ENCODE measurements at regions not wholly inside any gene's neighbourhood (a gene's known extent, or its start where the extent isn't known, plus 50 kb on each side); places are given as distances from the start of the nearest gene placed in this dataset.

DNA sequence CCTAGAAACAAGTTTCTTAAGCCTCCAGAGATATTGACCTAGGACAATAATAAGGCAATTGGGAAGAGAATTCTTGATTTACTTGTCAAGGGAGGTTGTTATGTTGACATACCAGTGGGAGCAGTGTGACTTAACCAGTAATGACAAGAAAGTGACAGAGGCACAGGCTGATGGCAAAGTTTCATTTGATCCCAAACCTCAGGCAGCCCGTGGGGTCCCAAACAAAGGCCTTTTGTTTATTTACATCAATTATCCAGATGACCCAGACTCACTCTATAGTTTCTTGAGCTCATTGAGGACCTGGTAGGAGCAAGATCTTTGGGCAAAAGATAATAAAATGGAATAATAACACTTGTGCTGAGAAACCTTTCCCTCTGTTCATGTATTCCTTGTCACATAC is 336.8 kb downstream of the ARL6IP6 start:
- Mint-ChIP-seq H3K27ac (no peak overlapping the region), H3K36me3 (ENCODE audit: low read depth) (no peaks in the 10 kb centered on the region), H3K4me1 (ENCODE audit: low read depth) (no peaks in the 10 kb centered on the region), H3K4me3 (no peak overlapping the region), H3K27me3 (no peaks in the 10 kb centered on the region), H3K9me3 (no peaks in the 10 kb centered on the region)
- CTCF ChIA-PET, result interaction anchor here (0.5 to 1.4 kb wide), 2 partner anchors 9 to 158 kb away, joined by 3 read pairs; no protein-coding TSS in a partner anchor
- POLR2A ChIA-PET, result no interaction called here
- TF ChIP-seq, protein P1, sequence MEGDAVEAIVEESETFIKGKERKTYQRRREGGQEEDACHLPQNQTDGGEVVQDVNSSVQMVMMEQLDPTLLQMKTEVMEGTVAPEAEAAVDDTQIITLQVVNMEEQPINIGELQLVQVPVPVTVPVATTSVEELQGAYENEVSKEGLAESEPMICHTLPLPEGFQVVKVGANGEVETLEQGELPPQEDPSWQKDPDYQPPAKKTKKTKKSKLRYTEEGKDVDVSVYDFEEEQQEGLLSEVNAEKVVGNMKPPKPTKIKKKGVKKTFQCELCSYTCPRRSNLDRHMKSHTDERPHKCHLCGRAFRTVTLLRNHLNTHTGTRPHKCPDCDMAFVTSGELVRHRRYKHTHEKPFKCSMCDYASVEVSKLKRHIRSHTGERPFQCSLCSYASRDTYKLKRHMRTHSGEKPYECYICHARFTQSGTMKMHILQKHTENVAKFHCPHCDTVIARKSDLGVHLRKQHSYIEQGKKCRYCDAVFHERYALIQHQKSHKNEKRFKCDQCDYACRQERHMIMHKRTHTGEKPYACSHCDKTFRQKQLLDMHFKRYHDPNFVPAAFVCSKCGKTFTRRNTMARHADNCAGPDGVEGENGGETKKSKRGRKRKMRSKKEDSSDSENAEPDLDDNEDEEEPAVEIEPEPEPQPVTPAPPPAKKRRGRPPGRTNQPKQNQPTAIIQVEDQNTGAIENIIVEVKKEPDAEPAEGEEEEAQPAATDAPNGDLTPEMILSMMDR (IDR thresholded peaks at IDR 0.05), result no peak
- intact Hi-C loops (cut with micrococcal nuclease), result no loop called here
- no peak for ATAC-seq
- no peak for DNase-seq

DNA sequence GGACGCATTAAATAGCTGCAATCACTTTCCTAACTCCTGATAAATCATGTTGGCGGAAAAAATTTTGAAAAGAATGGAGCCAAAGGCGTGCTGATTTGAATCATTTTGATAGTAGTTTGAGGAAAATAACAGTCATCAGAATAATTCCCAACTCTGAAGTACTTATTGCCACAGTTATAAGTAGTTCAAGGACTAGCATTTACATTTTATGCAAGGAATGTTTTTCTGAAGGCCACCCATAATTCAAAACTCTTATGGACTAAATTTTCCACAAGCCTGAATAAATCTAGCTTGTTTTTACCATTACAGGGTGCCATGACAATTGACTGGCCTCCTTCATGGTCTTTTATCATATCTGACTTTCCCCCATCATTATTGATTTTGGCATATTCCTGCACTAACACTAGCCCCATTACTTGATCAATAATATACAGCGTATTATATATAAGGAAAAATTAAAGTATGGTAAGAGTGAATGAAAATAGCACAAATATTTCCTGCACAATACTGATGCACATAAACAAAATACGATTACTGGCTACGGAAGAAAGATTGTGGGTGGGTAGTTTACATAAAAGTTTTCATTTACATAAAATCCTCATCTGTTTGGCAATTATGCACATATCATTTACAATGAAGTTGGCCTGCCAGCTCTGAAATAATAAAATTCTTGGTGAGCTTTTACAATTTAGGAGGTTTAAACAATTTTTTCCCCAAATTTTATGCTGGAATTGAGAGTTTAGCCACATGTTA is 334.6 kb downstream of the ARL6IP6 start:
- intact Hi-C loops (cut with micrococcal nuclease), result no loop called here
- Mint-ChIP-seq H3K27ac (no peak overlapping the region), H3K27me3 (no peaks in the 10 kb centered on the region), H3K4me3 (no peak overlapping the region), H3K36me3 (ENCODE audit: low read depth) (no peaks in the 10 kb centered on the region), H3K9me3 (no peaks in the 10 kb centered on the region), H3K4me1 (ENCODE audit: low read depth) (no peaks in the 10 kb centered on the region)
- DNase-seq (no peak), ATAC-seq (no peak)
- TF ChIP-seq, protein P1 (IDR thresholded peaks at IDR 0.05), result no peak
- ChIA-PET CTCF (no interaction called here), POLR2A (no interaction called here)

DNA sequence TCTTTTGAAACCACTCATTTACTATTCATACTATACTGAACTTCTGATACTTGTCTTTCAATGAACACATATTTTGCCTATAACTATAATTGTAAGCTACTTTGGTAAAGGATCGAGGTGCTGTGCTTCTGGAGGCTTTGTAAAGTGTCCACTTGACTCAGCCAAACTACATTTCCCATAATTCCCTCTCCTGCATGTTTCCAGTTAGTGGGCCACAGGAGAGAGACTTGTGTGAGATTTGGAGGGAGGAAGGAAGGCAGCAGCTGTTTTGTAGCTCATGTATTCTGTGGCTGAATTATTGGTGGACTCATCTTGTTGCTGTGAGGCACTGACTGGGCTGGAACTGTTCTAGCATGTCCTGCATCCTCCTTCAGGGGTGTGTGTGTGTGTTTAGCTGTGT is 328.8 kb downstream of the ARL6IP6 start:
- TF ChIP-seq, protein P1 (IDR thresholded peaks at IDR 0.05), result no peak

DNA sequence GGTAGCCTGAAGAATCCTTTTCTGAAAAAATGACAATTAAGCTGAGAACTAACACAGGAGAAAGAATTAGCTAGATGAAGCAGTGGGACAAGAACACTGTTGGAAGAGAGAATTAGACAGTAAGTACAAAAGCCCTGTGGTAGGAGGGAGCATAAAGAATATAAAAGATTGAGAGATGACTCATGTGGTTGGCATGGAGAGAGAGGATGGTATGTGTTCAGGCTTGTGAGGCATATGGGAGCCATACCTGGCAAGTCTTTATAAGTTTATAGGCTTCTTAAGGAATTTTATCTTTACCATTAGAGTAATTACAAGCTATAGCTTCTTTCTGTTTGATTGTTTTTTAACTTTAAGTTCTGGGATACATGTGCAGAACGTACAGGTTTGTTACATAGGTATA is 325.0 kb downstream of the ARL6IP6 start:
- Mint-ChIP-seq H3K4me1 (ENCODE audit: low read depth) (no peaks in the 10 kb centered on the region), H3K36me3 (ENCODE audit: low read depth) (no peaks in the 10 kb centered on the region), H3K4me3 (no peak overlapping the region), H3K9me3 (no peaks in the 10 kb centered on the region), H3K27me3 (peaks cover 2% of the 10 kb centered on the region), H3K27ac (no peak overlapping the region)
- intact Hi-C loops (cut with micrococcal nuclease), result no loop called here
- DNase-seq (no peak), ATAC-seq (no peak)
- POLR2A ChIA-PET, result no interaction called here
- TF ChIP-seq, protein P1 (IDR thresholded peaks at IDR 0.05), result no peak
- CTCF ChIA-PET, result no interaction called here

More for the DNA sequence above, 328.8 kb downstream of the ARL6IP6 start:
- no peak overlapping the region for H3K4me3 Mint-ChIP-seq
- DNase-seq (no peak), ATAC-seq (no peak)
- no peaks in the 10 kb centered on the region for H3K4me1 Mint-ChIP-seq (ENCODE audit: low read depth)
- H3K27me3 Mint-ChIP-seq, result peaks cover 2% of the 10 kb centered on the region
- CTCF ChIA-PET, result interaction anchor here (0.6 kb wide), 1 partner anchor 593 kb away, joined by 3 read pairs; no protein-coding TSS in a partner anchor
- no peak overlapping the region for H3K27ac Mint-ChIP-seq
- no peaks in the 10 kb centered on the region for H3K9me3 Mint-ChIP-seq
- intact Hi-C loops (cut with micrococcal nuclease), result no loop called here
- H3K36me3 Mint-ChIP-seq (ENCODE audit: low read depth), result no peaks in the 10 kb centered on the region
- POLR2A ChIA-PET, result no interaction called here

DNA sequence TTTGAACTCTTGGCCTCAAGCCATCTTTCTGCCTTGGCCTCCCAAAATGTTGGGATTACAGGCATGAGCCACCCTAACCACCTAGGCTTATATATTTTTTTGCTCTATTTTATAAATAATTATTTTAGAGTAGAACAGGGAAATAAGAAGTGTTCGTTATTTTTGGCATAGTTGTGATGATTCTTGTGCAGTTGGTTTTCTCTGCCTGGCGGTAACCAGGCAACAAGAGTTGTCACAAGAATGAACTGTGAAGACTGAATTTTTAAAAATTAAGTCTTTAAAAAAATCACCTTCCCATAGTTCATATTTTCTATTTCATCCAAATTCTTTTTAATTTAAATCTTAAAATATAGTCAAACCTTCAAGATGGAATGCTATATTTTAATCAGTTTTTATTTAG is 310.2 kb downstream of the ARL6IP6 start:
- Mint-ChIP-seq H3K4me3 (no peak overlapping the region), H3K9me3 (peaks cover 1% of the 10 kb centered on the region), H3K4me1 (ENCODE audit: low read depth) (no peaks in the 10 kb centered on the region), H3K27ac (no peak overlapping the region), H3K27me3 (no peaks in the 10 kb centered on the region), H3K36me3 (ENCODE audit: low read depth) (no peaks in the 10 kb centered on the region)
- TF ChIP-seq, protein P1 (IDR thresholded peaks at IDR 0.05), result no peak
- DNase-seq (no peak), ATAC-seq (no peak)
- POLR2A ChIA-PET, result no interaction called here
- CTCF ChIA-PET, result no interaction called here
- intact Hi-C loops (cut with micrococcal nuclease), result no loop called here
